HEK293 (cell line): ENCODE measurements at regions not wholly inside any gene's neighbourhood (a gene's known extent, or its start where the extent isn't known, plus 50 kb on each side); places are given as distances from the start of the nearest gene placed in this dataset.

Source experiments
- CTCF ChIA-PET: fragments of 350-600 bp; formaldehyde crosslinking; extraction: SDS; loops from one replicate; lab custom pipeline; 2021; ENCODE audit warnings: antibody characterized with exemption; lab: Yijun Ruan, JAX
- POLR2A ChIA-PET: fragments of 300-600 bp; formaldehyde crosslinking; extraction: SDS; loops from one replicate; lab custom pipeline; 2020; ENCODE audit warnings: antibody characterized with exemption, inconsistent platforms; lab: Yijun Ruan, JAX
- H3K27ac ChIP-seq: fragments of 200-500 bp; sonication (Bioruptor generic); 2 replicates; pipeline ENCODE4 v1.5.1; 2014; ENCODE audit warnings: low read depth, low read length, control low read depth, inconsistent platforms; ENCODE audit errors: extremely low read depth
- H3K36me3 ChIP-seq, 2 experiments: fragments of 200-500 bp in 1 of 2; sonication (Bioruptor generic) in 1 of 2; 1 replicate in 1 of 2; 2 replicates in 1 of 2; pipeline ENCODE4 v1.5.1; 2014 to 2017; ENCODE audit warnings: inconsistent platforms in 2 of 2, low read length in 2 of 2; ENCODE audit not compliant: control insufficient read depth in 2 of 2, insufficient read depth in 1 of 2
- H3K4me1 ChIP-seq: fragments of 200-500 bp; sonication (Bioruptor generic); 2 replicates; pipeline ENCODE4 v1.5.1; 2014; ENCODE audit warnings: mild to moderate bottlenecking, low read length, inconsistent platforms; ENCODE audit not compliant: control insufficient read depth, insufficient read depth
- H3K4me3 ChIP-seq: 2 replicates; pipeline ENCODE4 v1.5.1; 2011; ENCODE audit warnings: low read depth, mild to moderate bottlenecking, control low read depth, low read length, moderate library complexity
- H3K9me3 ChIP-seq: fragments of 200-500 bp; sonication (Bioruptor generic); 2 replicates; pipeline ENCODE4 v1.5.1; 2014; ENCODE audit warnings: low read depth, low read length, inconsistent platforms; ENCODE audit not compliant: control insufficient read depth, insufficient read depth
- KLF1 ChIP-seq: fragments of 450-650 bp; formaldehyde crosslinking; IDR thresholded peaks from 2 replicates; pipeline ENCODE4 v1.5.1; 2016; ENCODE audit warnings: missing biosample characterization, missing genetic modification characterization
- MZF1 ChIP-seq: fragments of 450-650 bp; formaldehyde crosslinking; IDR thresholded peaks from 2 replicates; pipeline ENCODE4 v1.5.1; 2017; ENCODE audit warnings: missing biosample characterization, missing genetic modification characterization, borderline replicate concordance
- REPIN1 ChIP-seq: fragments of 450-650 bp; formaldehyde crosslinking; IDR thresholded peaks from 2 replicates; pipeline ENCODE4 v1.5.1; 2017; ENCODE audit warnings: missing biosample characterization, missing genetic modification characterization, low read depth
- SCRT1 ChIP-seq: fragments of 450-650 bp; formaldehyde crosslinking; IDR thresholded peaks from 2 replicates; pipeline ENCODE4 v1.5.1; 2016; ENCODE audit warnings: missing biosample characterization, missing genetic modification characterization, borderline replicate concordance
- SP2 ChIP-seq: fragments of 450-650 bp; formaldehyde crosslinking; IDR thresholded peaks from 2 replicates; pipeline ENCODE4 v1.5.1; 2016; ENCODE audit warnings: missing biosample characterization, missing genetic modification characterization
- SP3 ChIP-seq: fragments of 450-650 bp; formaldehyde crosslinking; IDR thresholded peaks from 2 replicates; pipeline ENCODE4 v1.5.1; 2016; ENCODE audit warnings: missing biosample characterization, missing genetic modification characterization
- YY1 ChIP-seq: fragments of 450-650 bp; formaldehyde crosslinking; IDR thresholded peaks from 2 replicates; pipeline ENCODE4 v1.5.1; 2018; ENCODE audit warnings: missing biosample characterization, missing genetic modification characterization
- ZBTB6 ChIP-seq: fragments of 450-650 bp; formaldehyde crosslinking; IDR thresholded peaks from 2 replicates; pipeline ENCODE4 v1.5.1; 2017; ENCODE audit warnings: missing biosample characterization, missing genetic modification characterization
- ZFHX2 ChIP-seq: fragments of 450-650 bp; formaldehyde crosslinking; conservative IDR thresholded peaks from 2 replicates; pipeline ENCODE4 v1.5.1; 2016; ENCODE audit warnings: missing biosample characterization, missing genetic modification characterization
- ZFP69B ChIP-seq: fragments of 450-650 bp; formaldehyde crosslinking; IDR thresholded peaks from 2 replicates; pipeline ENCODE4 v1.5.1; 2016; ENCODE audit warnings: missing biosample characterization, missing genetic modification characterization
- ZNF138 ChIP-seq: fragments of 450-650 bp; formaldehyde crosslinking; IDR thresholded peaks from 2 replicates; pipeline ENCODE4 v1.5.1; 2016; ENCODE audit warnings: missing biosample characterization, missing genetic modification characterization, borderline replicate concordance
- ZNF24 ChIP-seq: fragments of 450-650 bp; formaldehyde crosslinking; IDR thresholded peaks from 2 replicates; pipeline ENCODE4 v1.5.1; 2016; ENCODE audit warnings: missing biosample characterization, missing genetic modification characterization
- ZNF26 ChIP-seq: fragments of 450-650 bp; formaldehyde crosslinking; IDR thresholded peaks from 2 replicates; pipeline ENCODE4 v1.5.1; 2016; ENCODE audit warnings: missing biosample characterization, missing genetic modification characterization
- ZNF391 ChIP-seq: fragments of 450-650 bp; formaldehyde crosslinking; IDR thresholded peaks from 2 replicates; pipeline ENCODE4 v1.5.1; 2016; ENCODE audit warnings: low read depth, missing biosample characterization, missing genetic modification characterization, borderline replicate concordance
- ZNF629 ChIP-seq: fragments of 450-650 bp; formaldehyde crosslinking; IDR thresholded peaks from 2 replicates; pipeline ENCODE4 v1.5.1; 2017; ENCODE audit warnings: missing biosample characterization, missing genetic modification characterization
- ZNF76 ChIP-seq: fragments of 450-650 bp; formaldehyde crosslinking; IDR thresholded peaks from 2 replicates; pipeline ENCODE4; 2016; ENCODE audit warnings: low read depth, missing biosample characterization, missing genetic modification characterization, borderline replicate concordance
- ZNF792 ChIP-seq: fragments of 450-650 bp; formaldehyde crosslinking; IDR thresholded peaks from 2 replicates; pipeline ENCODE4 v1.5.1; 2016; ENCODE audit warnings: missing biosample characterization, missing genetic modification characterization
- ZSCAN23 ChIP-seq: fragments of 450-650 bp; formaldehyde crosslinking; IDR thresholded peaks from 2 replicates; pipeline ENCODE4 v1.5.1; 2016; ENCODE audit warnings: missing biosample characterization, missing genetic modification characterization
- ZSCAN30 ChIP-seq: fragments of 450-650 bp; IDR thresholded peaks from 2 replicates; pipeline ENCODE4 v1.5.1; 2018; ENCODE audit warnings: missing biosample characterization, mild to moderate bottlenecking, missing genetic modification characterization, moderate library complexity
- TF ChIP-seq, protein P1 (sequence below): fragments of 450-650 bp; formaldehyde crosslinking; IDR thresholded peaks from 2 replicates; pipeline ENCODE4 v1.5.1; 2016; ENCODE audit warnings: missing biosample characterization, missing genetic modification characterization
- TF ChIP-seq, protein P2 (sequence below): fragments of 450-650 bp; formaldehyde crosslinking; IDR thresholded peaks from 2 replicates; pipeline ENCODE4 v1.5.1; 2017; ENCODE audit warnings: missing biosample characterization, missing genetic modification characterization

GRCh38 chr22:26983311-26983710 is 325.9 kb downstream of the MIAT start:
- H3K9me3 ChIP-seq: no peaks in the 10 kb centered on the region
- H3K27ac ChIP-seq: no peak overlapping the region
- POLR2A ChIA-PET: interaction anchor here (0.5 to 0.6 kb wide), 3 partner anchors 73 to 280 kb away, joined by 3 to 4 read pairs (median 3); no protein-coding TSS in a partner anchor
- TF ChIP-seq, protein P1, sequence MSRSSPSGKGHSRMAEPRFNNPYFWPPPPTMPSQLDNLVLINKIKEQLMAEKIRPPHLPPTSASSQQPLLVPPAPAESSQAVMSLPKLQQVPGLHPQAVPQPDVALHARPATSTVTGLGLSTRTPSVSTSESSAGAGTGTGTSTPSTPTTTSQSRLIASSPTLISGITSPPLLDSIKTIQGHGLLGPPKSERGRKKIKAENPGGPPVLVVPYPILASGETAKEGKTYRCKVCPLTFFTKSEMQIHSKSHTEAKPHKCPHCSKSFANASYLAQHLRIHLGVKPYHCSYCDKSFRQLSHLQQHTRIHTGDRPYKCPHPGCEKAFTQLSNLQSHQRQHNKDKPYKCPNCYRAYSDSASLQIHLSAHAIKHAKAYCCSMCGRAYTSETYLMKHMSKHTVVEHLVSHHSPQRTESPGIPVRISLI: no peak
- no peak for TF ChIP-seq REPIN1 (tag by site-specific recombination)
- TF ChIP-seq ZNF391 (tag by site-specific recombination): no peak
- no peak for TF ChIP-seq ZNF792 (tag by site-specific recombination)
- TF ChIP-seq YY1 (tag by site-specific recombination): no peak
- no peak for TF ChIP-seq KLF1 (tag by site-specific recombination)
- no peak for TF ChIP-seq SP3 (tag by site-specific recombination)
- H3K36me3 ChIP-seq: no peaks in the 10 kb centered on the region
- no peak overlapping the region for H3K4me3 ChIP-seq
- no peaks in the 10 kb centered on the region for H3K4me1 ChIP-seq
- CTCF ChIA-PET: no interaction called here

- Histone ChIP-seq H3K4me3 (no peak overlapping the region), H3K4me1 (no peaks in the 10 kb centered on the region), H3K27ac (no peak overlapping the region), H3K36me3 (no peaks in the 10 kb centered on the region), H3K9me3 (no peaks in the 10 kb centered on the region)
- TF ChIP-seq ZSCAN23 (tag by site-specific recombination) (no peak), ZSCAN30 (tag by site-specific recombination) (no peak), ZBTB6 (tag by site-specific recombination) (no peak), ZNF138 (tag by site-specific recombination) (no peak)
- CTCF ChIA-PET: interaction anchor here (1.2 kb wide), 1 partner anchor 48 kb away, joined by 3 read pairs; no protein-coding TSS in a partner anchor
- POLR2A ChIA-PET: no interaction called here
Measured at GRCh38 chr22:26985206-26985605, 327.8 kb downstream of the MIAT start.

DNA sequence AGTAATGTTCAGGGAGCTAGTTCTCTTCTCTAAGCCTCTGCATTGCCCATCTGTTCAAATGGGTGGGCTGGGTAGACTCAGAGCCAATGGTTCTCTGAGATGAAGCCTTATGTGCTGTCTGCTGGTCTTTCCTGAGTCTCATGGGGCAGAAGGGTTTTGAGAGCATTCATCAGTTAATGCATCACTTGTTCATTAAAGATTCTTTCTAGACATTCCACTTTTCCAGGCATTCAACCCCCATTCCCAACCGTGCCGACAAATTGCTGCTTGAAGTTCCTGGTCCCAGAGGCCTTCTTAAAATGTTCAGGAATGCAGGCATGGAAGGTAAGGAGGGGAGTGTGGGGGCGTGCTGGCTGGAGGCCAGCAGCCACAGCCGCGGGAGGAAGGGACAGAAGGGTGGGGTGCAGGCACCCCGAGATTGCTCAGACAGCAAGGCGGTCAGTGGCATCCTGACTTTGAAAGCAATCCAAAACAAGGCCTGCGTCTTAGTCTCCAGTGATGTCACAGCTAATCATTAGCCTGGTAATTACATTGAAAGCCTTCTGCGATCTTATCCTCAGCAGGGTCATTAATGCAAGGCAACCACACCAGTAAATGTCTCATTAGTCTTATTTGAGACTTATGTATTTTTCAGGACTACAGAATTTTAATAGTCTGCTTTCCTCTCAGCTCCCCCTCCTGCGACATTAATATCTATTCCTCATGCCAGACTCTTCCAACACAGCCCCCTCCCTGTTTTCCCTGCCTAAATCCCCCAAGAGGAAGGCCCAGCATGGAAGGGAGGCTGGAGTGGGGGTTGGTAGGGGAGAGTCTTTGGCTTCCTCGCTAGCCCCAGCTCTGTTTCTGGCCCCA is 328.8 kb downstream of the MIAT start:
- CTCF ChIA-PET: interaction anchor here (0.5 to 1.2 kb wide), 3 partner anchors 19 to 375 kb away, joined by 3 to 5 read pairs (median 3); no protein-coding TSS in a partner anchor
- TF ChIP-seq ZNF24 (tag by site-specific recombination) (no peak), MZF1 (no peak), SCRT1 (tag by site-specific recombination) (no peak), ZFHX2 (0 out of 2 replicates have a peak, but pooled peaks have one; percentile 31)
- TF ChIP-seq, all 188 proteins: peak for 1
- Histone ChIP-seq H3K4me3 (no peak overlapping the region), H3K27ac (no peak overlapping the region), H3K4me1 (no peaks in the 10 kb centered on the region), H3K9me3 (no peaks in the 10 kb centered on the region), H3K36me3 (no peaks in the 10 kb centered on the region)
- POLR2A ChIA-PET: no interaction called here

DNA sequence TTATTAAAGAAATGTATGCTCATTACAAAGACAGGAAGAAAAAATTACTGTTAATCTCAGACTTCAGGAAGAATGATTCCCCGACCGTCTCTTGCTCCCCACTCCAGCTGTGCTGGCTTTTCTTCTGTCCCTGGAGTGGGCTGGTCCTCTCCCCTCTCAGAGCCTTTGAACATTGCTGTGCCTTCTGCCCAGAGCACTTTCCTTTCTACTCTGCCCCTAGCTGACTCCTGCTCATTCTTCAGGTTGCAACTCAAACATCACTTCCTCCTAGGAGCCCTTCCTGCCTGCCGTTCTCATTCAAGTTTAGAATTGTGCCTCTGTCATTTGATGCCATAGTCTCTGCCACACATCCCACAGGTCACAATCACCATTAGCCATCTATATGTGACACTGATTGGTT is 329.5 kb downstream of the MIAT start:
- no peak overlapping the region for H3K4me3 ChIP-seq
- H3K27ac ChIP-seq: no peak overlapping the region

More for the DNA sequence above, 329.5 kb downstream of the MIAT start:
- no peaks in the 10 kb centered on the region for H3K9me3 ChIP-seq
- H3K4me1 ChIP-seq: no peaks in the 10 kb centered on the region
- ChIA-PET CTCF (no interaction called here), POLR2A (no interaction called here)
- TF ChIP-seq REPIN1 (tag by site-specific recombination): no peak
- no peak for TF ChIP-seq ZFP69B (tag by site-specific recombination)
- no peak for TF ChIP-seq ZBTB6 (tag by site-specific recombination)
- TF ChIP-seq ZNF138 (tag by site-specific recombination): no peak
- no peak for TF ChIP-seq ZNF26
- no peak for TF ChIP-seq ZNF76
- no peak for TF ChIP-seq ZNF629 (tag by site-specific recombination)
- TF ChIP-seq, protein P2, sequence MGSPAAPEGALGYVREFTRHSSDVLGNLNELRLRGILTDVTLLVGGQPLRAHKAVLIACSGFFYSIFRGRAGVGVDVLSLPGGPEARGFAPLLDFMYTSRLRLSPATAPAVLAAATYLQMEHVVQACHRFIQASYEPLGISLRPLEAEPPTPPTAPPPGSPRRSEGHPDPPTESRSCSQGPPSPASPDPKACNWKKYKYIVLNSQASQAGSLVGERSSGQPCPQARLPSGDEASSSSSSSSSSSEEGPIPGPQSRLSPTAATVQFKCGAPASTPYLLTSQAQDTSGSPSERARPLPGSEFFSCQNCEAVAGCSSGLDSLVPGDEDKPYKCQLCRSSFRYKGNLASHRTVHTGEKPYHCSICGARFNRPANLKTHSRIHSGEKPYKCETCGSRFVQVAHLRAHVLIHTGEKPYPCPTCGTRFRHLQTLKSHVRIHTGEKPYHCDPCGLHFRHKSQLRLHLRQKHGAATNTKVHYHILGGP (tag by site-specific recombination): no peak
- TF ChIP-seq SP2 (tag by site-specific recombination): no peak
- H3K36me3 ChIP-seq: no peaks in the 10 kb centered on the region
